ENCODE measurements at regions not wholly inside any gene's neighbourhood (a gene's known extent, or its start where the extent isn't known, plus 50 kb on each side); places are given as distances from the start of the nearest gene placed in this dataset.

DNA sequence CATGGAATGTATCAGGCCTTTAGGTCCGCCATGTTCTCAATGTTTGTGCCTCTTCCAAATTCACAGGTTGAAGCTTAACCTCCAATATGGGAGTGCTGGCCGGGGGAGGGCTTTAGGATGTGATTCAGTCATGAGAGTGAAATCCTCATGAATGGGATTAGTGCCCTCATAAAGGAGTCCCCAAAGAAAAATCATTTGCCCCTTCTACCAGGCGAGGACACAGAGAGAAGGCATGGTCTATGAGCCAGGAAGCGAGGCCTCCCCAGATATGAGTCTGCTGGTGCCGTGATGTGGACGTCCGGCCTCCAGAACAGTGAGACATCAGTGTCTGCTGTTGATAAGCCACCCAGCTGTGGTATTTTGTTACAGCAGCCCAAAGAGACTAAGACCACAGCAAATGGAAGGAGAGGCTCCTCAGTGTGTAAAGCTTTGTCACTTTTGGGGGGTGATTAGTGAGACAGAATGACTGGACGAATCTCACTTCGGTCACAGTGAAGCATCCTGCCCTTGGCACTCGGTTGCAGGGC is 231.3 kb upstream of the KLF6 start:
- Histone ChIP-seq H3K4me1 (ENCODE audit: control insufficient read depth, insufficient read depth, low read length) (no peaks in the 10 kb centered on the region), H3K4me3 (ENCODE audit: low read depth, low read length) (no peak overlapping the region), H3K36me3 (ENCODE audit: control insufficient read depth, insufficient read depth, low read length) (no peaks in the 10 kb centered on the region), H3K9me3 (ENCODE audit: control insufficient read depth, insufficient read depth, low read length) (no peaks in the 10 kb centered on the region), H3K27ac (ENCODE audit: low read depth, low read length) (no peak overlapping the region), H3K27me3 (ENCODE audit: control insufficient read depth, insufficient read depth, low read length) (no peaks in the 10 kb centered on the region)
- 96% methylated on average over 9 of the region's 10 CpGs for WGBS (ENCODE audit: insufficient coverage)
- DNase-seq (ENCODE audit: low read depth in 4 of 6, low spot score in 6 of 6) = no peak

DNA sequence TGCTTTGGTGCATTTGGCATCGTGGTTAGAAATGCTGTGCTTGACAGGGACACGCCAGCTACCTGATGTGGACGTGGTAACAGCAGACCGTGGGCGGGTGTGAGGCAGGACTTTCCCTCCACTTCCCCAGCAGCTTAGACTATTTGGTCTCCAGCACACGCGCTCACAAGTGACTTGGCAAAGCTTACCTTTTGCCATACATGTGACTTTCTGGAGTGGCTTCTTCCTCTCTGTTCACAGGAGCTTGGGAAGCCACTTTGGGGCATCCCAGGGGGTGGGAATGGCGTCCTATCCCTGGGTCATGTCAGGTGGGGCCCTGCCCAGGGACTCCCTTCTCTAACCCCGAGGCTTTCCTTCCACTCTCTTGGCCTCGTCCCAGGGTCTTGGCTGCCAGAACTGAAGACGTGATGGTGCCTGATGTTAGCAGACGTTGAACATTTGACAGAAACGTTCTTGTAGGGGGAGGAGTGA is 228.7 kb upstream of the KLF6 start:
- Histone ChIP-seq H3K9me3 (ENCODE audit: control insufficient read depth, insufficient read depth, low read length) (no peaks in the 10 kb centered on the region), H3K27me3 (ENCODE audit: control insufficient read depth, insufficient read depth, low read length) (no peaks in the 10 kb centered on the region), H3K36me3 (ENCODE audit: control insufficient read depth, insufficient read depth, low read length) (no peaks in the 10 kb centered on the region), H3K27ac (ENCODE audit: low read depth, low read length) (no peak overlapping the region), H3K4me1 (ENCODE audit: control insufficient read depth, insufficient read depth, low read length) (no peaks in the 10 kb centered on the region), H3K4me3 (ENCODE audit: low read depth, low read length) (no peak overlapping the region)
- DNase-seq (ENCODE audit: low read depth in 4 of 6, low spot score in 6 of 6) = no peak
- 87% methylated on average over 8 of the region's 13 CpGs for WGBS (ENCODE audit: insufficient coverage)

DNA sequence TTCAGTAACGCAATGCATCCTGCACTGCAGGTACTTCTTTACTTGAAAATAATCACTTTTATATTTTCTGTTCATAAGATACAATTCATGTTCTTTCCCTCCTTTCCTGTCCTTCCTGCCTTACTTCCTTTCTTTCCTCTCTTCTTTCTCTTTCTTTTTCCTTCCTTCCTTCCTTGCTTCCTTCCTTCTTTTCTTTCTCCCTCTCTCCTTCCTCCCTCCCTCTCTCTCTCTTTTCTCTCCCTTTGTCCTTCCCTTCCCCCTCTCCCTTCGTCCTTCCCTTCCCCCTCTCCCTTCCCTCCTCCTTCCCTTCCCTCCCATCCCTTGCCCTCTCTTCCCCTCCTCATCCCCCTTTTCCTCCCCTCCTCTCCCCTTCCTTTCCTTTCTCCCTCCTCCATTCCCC is 227.8 kb upstream of the KLF6 start:
- no peak overlapping the region for H3K27ac ChIP-seq (ENCODE audit: low read depth, low read length)
- 75% methylated on average over 1 of the region's 2 CpGs for WGBS (ENCODE audit: insufficient coverage)

GRCh38 chr10:4011136-4011812 is 226.3 kb upstream of the KLF6 start:
- H3K27ac ChIP-seq (ENCODE audit: low read depth, low read length) = no peak overlapping the region
- H3K27me3 ChIP-seq (ENCODE audit: control insufficient read depth, insufficient read depth, low read length) = no peaks in the 10 kb centered on the region
- H3K36me3 ChIP-seq (ENCODE audit: control insufficient read depth, insufficient read depth, low read length) = no peaks in the 10 kb centered on the region
- DNase-seq (ENCODE audit: low read depth in 4 of 6, low spot score in 6 of 6) = no peak
- H3K4me3 ChIP-seq (ENCODE audit: low read depth, low read length) = no peak overlapping the region
- WGBS (ENCODE audit: insufficient coverage) = 53% methylated on average over 2 of the region's 4 CpGs
- no peaks in the 10 kb centered on the region for H3K9me3 ChIP-seq (ENCODE audit: control insufficient read depth, insufficient read depth, low read length)
- H3K4me1 ChIP-seq (ENCODE audit: control insufficient read depth, insufficient read depth, low read length) = no peaks in the 10 kb centered on the region

More for the DNA sequence above, 227.8 kb upstream of the KLF6 start:
- H3K27me3 ChIP-seq (ENCODE audit: control insufficient read depth, insufficient read depth, low read length) = no peaks in the 10 kb centered on the region
- no peak overlapping the region for H3K4me3 ChIP-seq (ENCODE audit: low read depth, low read length)
- no peaks in the 10 kb centered on the region for H3K4me1 ChIP-seq (ENCODE audit: control insufficient read depth, insufficient read depth, low read length)
- no peaks in the 10 kb centered on the region for H3K9me3 ChIP-seq (ENCODE audit: control insufficient read depth, insufficient read depth, low read length)
- DNase-seq (ENCODE audit: low read depth in 4 of 6, low spot score in 6 of 6) = no peak
- no peaks in the 10 kb centered on the region for H3K36me3 ChIP-seq (ENCODE audit: control insufficient read depth, insufficient read depth, low read length)

- 88% methylated on average over 1 of the region's 7 CpGs for WGBS (ENCODE audit: insufficient coverage)
- Histone ChIP-seq H3K4me1 (ENCODE audit: control insufficient read depth, insufficient read depth, low read length) (no peaks in the 10 kb centered on the region), H3K36me3 (ENCODE audit: control insufficient read depth, insufficient read depth, low read length) (no peaks in the 10 kb centered on the region), H3K4me3 (ENCODE audit: low read depth, low read length) (no peak overlapping the region), H3K27ac (ENCODE audit: low read depth, low read length) (no peak overlapping the region), H3K9me3 (ENCODE audit: control insufficient read depth, insufficient read depth, low read length) (no peaks in the 10 kb centered on the region), H3K27me3 (ENCODE audit: control insufficient read depth, insufficient read depth, low read length) (no peaks in the 10 kb centered on the region)
- no peak for DNase-seq (ENCODE audit: low read depth in 4 of 6, low spot score in 6 of 6)
These were observed 223.8 kb upstream of the KLF6 start for GRCh38 chr10:4008676-4009382.

- no peak overlapping the region for H3K27ac ChIP-seq (ENCODE audit: low read depth, low read length)
- H3K4me3 ChIP-seq (ENCODE audit: low read depth, low read length) = no peak overlapping the region
- no peaks in the 10 kb centered on the region for H3K9me3 ChIP-seq (ENCODE audit: control insufficient read depth, insufficient read depth, low read length)
- DNase-seq (ENCODE audit: low read depth in 4 of 6, low spot score in 6 of 6) = no peak
- no peaks in the 10 kb centered on the region for H3K27me3 ChIP-seq (ENCODE audit: control insufficient read depth, insufficient read depth, low read length)
- no peaks in the 10 kb centered on the region for H3K36me3 ChIP-seq (ENCODE audit: control insufficient read depth, insufficient read depth, low read length)
- no peaks in the 10 kb centered on the region for H3K4me1 ChIP-seq (ENCODE audit: control insufficient read depth, insufficient read depth, low read length)
- WGBS (ENCODE audit: insufficient coverage) = 75% methylated on average over 3 of the region's 4 CpGs
These were observed 222.8 kb upstream of the KLF6 start for GRCh38 chr10:4007771-4008170.

DNA sequence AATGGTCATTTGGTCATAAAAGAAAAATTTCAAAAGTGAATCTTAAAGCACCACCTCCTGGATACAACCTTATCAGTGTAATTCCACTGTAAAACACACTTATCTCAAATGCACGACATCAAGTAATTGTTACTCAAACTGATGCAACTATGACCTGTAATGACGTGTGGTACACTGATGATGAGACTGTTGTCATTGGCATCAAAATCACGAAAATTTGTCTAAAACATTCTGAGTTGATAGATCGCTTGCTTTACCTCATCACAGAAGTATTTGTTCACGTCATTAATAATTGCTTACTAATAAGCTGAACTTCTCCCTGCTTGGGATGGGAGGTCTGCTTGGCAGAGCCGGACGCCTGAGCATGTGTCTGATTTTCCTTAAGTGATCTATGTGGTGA is 221.8 kb upstream of the KLF6 start:
- WGBS (ENCODE audit: insufficient coverage) = 90% methylated on average over 4 of the region's 7 CpGs
- no peak for DNase-seq (ENCODE audit: low read depth in 4 of 6, low spot score in 6 of 6)
- H3K36me3 ChIP-seq (ENCODE audit: control insufficient read depth, insufficient read depth, low read length) = no peaks in the 10 kb centered on the region
- H3K27ac ChIP-seq (ENCODE audit: low read depth, low read length) = no peak overlapping the region
- H3K27me3 ChIP-seq (ENCODE audit: control insufficient read depth, insufficient read depth, low read length) = no peaks in the 10 kb centered on the region
- no peaks in the 10 kb centered on the region for H3K9me3 ChIP-seq (ENCODE audit: control insufficient read depth, insufficient read depth, low read length)
- no peaks in the 10 kb centered on the region for H3K4me1 ChIP-seq (ENCODE audit: control insufficient read depth, insufficient read depth, low read length)
- H3K4me3 ChIP-seq (ENCODE audit: low read depth, low read length) = no peak overlapping the region

- H3K36me3 ChIP-seq (ENCODE audit: control insufficient read depth, insufficient read depth, low read length) = no peaks in the 10 kb centered on the region
- H3K4me3 ChIP-seq (ENCODE audit: low read depth, low read length) = no peak overlapping the region
- 70% methylated on average over 2 of the region's 8 CpGs for WGBS (ENCODE audit: insufficient coverage)
- no peaks in the 10 kb centered on the region for H3K4me1 ChIP-seq (ENCODE audit: control insufficient read depth, insufficient read depth, low read length)
- H3K9me3 ChIP-seq (ENCODE audit: control insufficient read depth, insufficient read depth, low read length) = no peaks in the 10 kb centered on the region
- H3K27me3 ChIP-seq (ENCODE audit: control insufficient read depth, insufficient read depth, low read length) = no peaks in the 10 kb centered on the region
- no peak overlapping the region for H3K27ac ChIP-seq (ENCODE audit: low read depth, low read length)
- DNase-seq (ENCODE audit: low read depth in 4 of 6, low spot score in 6 of 6) = no peak
These were observed 221.0 kb upstream of the KLF6 start for GRCh38 chr10:4006051-4006450.

GRCh38 chr10:4004990-4005389 is 220.0 kb upstream of the KLF6 start:
- H3K36me3 ChIP-seq (ENCODE audit: control insufficient read depth, insufficient read depth, low read length) = no peaks in the 10 kb centered on the region
- DNase-seq (ENCODE audit: low read depth in 4 of 6, low spot score in 6 of 6) = no peak
- 90% methylated on average over 2 of the region's 8 CpGs for WGBS (ENCODE audit: insufficient coverage)
- H3K9me3 ChIP-seq (ENCODE audit: control insufficient read depth, insufficient read depth, low read length) = no peaks in the 10 kb centered on the region
- H3K27me3 ChIP-seq (ENCODE audit: control insufficient read depth, insufficient read depth, low read length) = no peaks in the 10 kb centered on the region
- H3K4me1 ChIP-seq (ENCODE audit: control insufficient read depth, insufficient read depth, low read length) = no peaks in the 10 kb centered on the region
- no peak overlapping the region for H3K4me3 ChIP-seq (ENCODE audit: low read depth, low read length)
- no peak overlapping the region for H3K27ac ChIP-seq (ENCODE audit: low read depth, low read length)

DNA sequence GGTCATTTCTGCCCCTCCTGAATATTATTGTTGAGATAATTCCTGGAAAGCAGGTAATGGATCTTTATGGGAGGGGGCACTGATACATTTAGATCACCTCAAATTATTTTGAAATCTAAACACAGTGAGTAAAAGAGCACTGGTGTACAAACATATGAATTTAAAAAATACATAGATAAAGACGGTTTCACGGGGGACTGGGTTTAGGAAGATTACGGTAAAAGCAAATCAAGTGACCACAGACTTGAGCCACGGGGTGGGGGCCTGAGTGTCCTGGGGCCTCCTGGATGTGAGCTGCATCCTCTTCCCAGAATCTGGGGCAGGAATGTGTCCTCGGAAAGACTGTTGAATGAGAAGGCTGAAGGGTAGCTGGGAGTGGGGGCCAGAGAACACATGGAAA is 219.1 kb upstream of the KLF6 start:
- Histone ChIP-seq H3K36me3 (ENCODE audit: control insufficient read depth, insufficient read depth, low read length) (no peaks in the 10 kb centered on the region), H3K27me3 (ENCODE audit: control insufficient read depth, insufficient read depth, low read length) (no peaks in the 10 kb centered on the region), H3K27ac (ENCODE audit: low read depth, low read length) (no peak overlapping the region), H3K9me3 (ENCODE audit: control insufficient read depth, insufficient read depth, low read length) (no peaks in the 10 kb centered on the region), H3K4me1 (ENCODE audit: control insufficient read depth, insufficient read depth, low read length) (no peaks in the 10 kb centered on the region), H3K4me3 (ENCODE audit: low read depth, low read length) (no peak overlapping the region)
- DNase-seq (ENCODE audit: low read depth in 4 of 6, low spot score in 6 of 6) = no peak
- WGBS (ENCODE audit: insufficient coverage) = 73% methylated on average over 4 of the region's 5 CpGs
